SK-N-SH (cell line): ENCODE measurements at regions not wholly inside any gene's neighbourhood (a gene's known extent, or its start where the extent isn't known, plus 50 kb on each side); places are given as distances from the start of the nearest gene placed in this dataset.

ENCODE experiments used
- CTCF ChIA-PET: fragments of 300-600, 350-600 bp; formaldehyde crosslinking; extraction: SDS; loops from one replicate; lab custom pipeline; 2021; lab: Yijun Ruan, JAX
- POLR2A ChIA-PET: fragments of 350-600 bp; sonication (Branson Sonifier 250); formaldehyde crosslinking; extraction: SDS; loops from one replicate; lab custom pipeline; 2020; ENCODE audit warnings: antibody characterized with exemption, inconsistent platforms; lab: Yijun Ruan, JAX
- DNase-seq: peaks from one replicate; pipeline ENCODE4 v3.0.0; 2012
- H2AFZ ChIP-seq: fragments of 200-600 bp; sonication (generic); 2 replicates; pipeline ENCODE4 v1.8.1; 2016; ENCODE audit warnings: antibody characterized with exemption, mild to moderate bottlenecking, low read depth
- H3F3A ChIP-seq: fragments of 200-600 bp; sonication (generic); replicated peaks from 2 replicates; pipeline ENCODE3; 2016; ENCODE audit warnings: antibody characterized with exemption, mild to moderate bottlenecking; ENCODE audit not compliant: insufficient read depth
- H3K27ac ChIP-seq, 2 experiments: fragments of 200-500 bp in 1 of 2; fragments of 200-600 bp in 1 of 2; sonication (Bioruptor generic) in 1 of 2; sonication (generic), shearing (Covaris generic) in 1 of 2; 2 replicates each; pipeline versions ENCODE4 v1.5.1 to v1.6.1; 2014 to 2016; ENCODE audit warnings: low read depth in 2 of 2, inconsistent platforms in 1 of 2, low read length in 1 of 2, mild to moderate bottlenecking in 1 of 2, mixed read lengths in 1 of 2
- H3K27me3 ChIP-seq: fragments of 200-600 bp; sonication (generic), shearing (Covaris generic); 2 replicates; pipeline ENCODE4 v1.6.1; 2016; ENCODE audit warnings: mixed run types; ENCODE audit not compliant: insufficient read depth
- H3K36me3 ChIP-seq, 2 experiments: fragments of 200-500 bp in 1 of 2; fragments of 200-600 bp in 1 of 2; sonication (Bioruptor generic) in 1 of 2; sonication (generic) in 1 of 2; replicated peaks in 1 of 2; 2 replicates each; pipeline versions ENCODE3 to v1.5.1; 2014 to 2016; ENCODE audit warnings: low read length in 1 of 2, mild to moderate bottlenecking in 1 of 2; ENCODE audit not compliant: insufficient read depth in 2 of 2, control insufficient read depth in 1 of 2
- H3K4me1 ChIP-seq, 2 experiments: fragments of 200-500 bp in 1 of 2; fragments of 200-600 bp in 1 of 2; sonication (Bioruptor generic) in 1 of 2; sonication (generic), shearing (Covaris generic) in 1 of 2; 2 replicates each; pipeline versions ENCODE4 v1.5.1 to v1.6.1; 2014 to 2016; ENCODE audit warnings: low read depth in 1 of 2, low read length in 1 of 2, mixed run types in 1 of 2; ENCODE audit not compliant: insufficient read depth in 2 of 2, control insufficient read depth in 1 of 2
- H3K4me2 ChIP-seq: fragments of 200-600 bp; sonication (generic), shearing (Covaris generic); 2 replicates; pipeline ENCODE4 v1.6.1; 2017; ENCODE audit warnings: mixed run types
- H3K4me3 ChIP-seq, 2 experiments: fragments of 200-500 bp in 1 of 2; fragments of 200-600 bp in 1 of 2; sonication (Bioruptor generic) in 1 of 2; sonication (generic), shearing (Covaris generic) in 1 of 2; 2 replicates each; pipeline versions ENCODE4 v1.5.1 to v1.8.1; 2014 to 2016; ENCODE audit warnings: low read depth in 2 of 2, inconsistent platforms in 1 of 2, low read length in 1 of 2, mild to moderate bottlenecking in 1 of 2, mixed read lengths in 1 of 2, moderate library complexity in 1 of 2
- H3K79me2 ChIP-seq: fragments of 200-600 bp; sonication (generic); 2 replicates; pipeline ENCODE4 v1.8.1; 2017; ENCODE audit warnings: mild to moderate bottlenecking; ENCODE audit not compliant: insufficient read depth
- H3K9ac ChIP-seq: fragments of 200-600 bp; sonication (generic); 2 replicates; pipeline ENCODE4 v1.6.1; 2017; ENCODE audit warnings: mixed run types
- H3K9me2 ChIP-seq: fragments of 200-600 bp; sonication (generic); 2 replicates; pipeline ENCODE4 v1.6.1; 2017; ENCODE audit warnings: mixed run types
- H3K9me3 ChIP-seq: fragments of 200-600 bp; sonication (generic); 2 replicates; pipeline ENCODE4 v1.6.1; 2017; ENCODE audit warnings: mixed run types, mild to moderate bottlenecking, moderate library complexity
- H4K20me1 ChIP-seq: fragments of 200-600 bp; sonication (generic); 2 replicates; pipeline ENCODE4 v1.6.1; 2017; ENCODE audit warnings: mild to moderate bottlenecking, mixed run types; ENCODE audit not compliant: insufficient read depth
- CHD2 ChIP-seq: fragments of 150-350 bp; IDR thresholded peaks from 2 replicates; pipeline ENCODE4 v1.6.1; 2018; ENCODE audit warnings: low read length; ENCODE audit not compliant: partially characterized antibody
- CTCF ChIP-seq: fragments of 200-600 bp; sonication (generic); IDR thresholded peaks from 2 replicates; pipeline ENCODE4 v1.6.1; 2017; ENCODE audit warnings: antibody characterized with exemption, mild to moderate bottlenecking, moderate library complexity
- EP300 ChIP-seq, 2 experiments: IDR thresholded peaks; 2 replicates each; pipeline versions ENCODE4 v1.4.0 to v1.6.1; 2012; ENCODE audit warnings: borderline replicate concordance in 1 of 2, low read depth in 1 of 2, low read length in 1 of 2
- EZH2phosphoT487 ChIP-seq: fragments of 200-600 bp; sonication (generic); IDR thresholded peaks from 2 replicates; pipeline ENCODE4 v1.6.1; 2017; ENCODE audit warnings: low read depth, mixed run types, mild to moderate bottlenecking, antibody characterized with exemption, moderate library complexity, borderline replicate concordance
- GABPA ChIP-seq: IDR thresholded peaks from 2 replicates; pipeline ENCODE4 v1.4.0; 2012; ENCODE audit warnings: low read depth, mild to moderate bottlenecking
- JUND ChIP-seq: IDR thresholded peaks from 2 replicates; pipeline ENCODE4 v1.4.0; 2012
- MEF2A ChIP-seq: IDR thresholded peaks from 2 replicates; pipeline ENCODE4 v1.4.0; 2012; ENCODE audit warnings: low read depth, borderline replicate concordance
- NFIC ChIP-seq: IDR thresholded peaks from 2 replicates; pipeline ENCODE4 v1.4.0; 2012; ENCODE audit warnings: borderline replicate concordance
- NRF1 ChIP-seq: IDR thresholded peaks from 2 replicates; pipeline ENCODE4 v1.6.1; 2012; ENCODE audit warnings: low read depth, mild to moderate bottlenecking, low read length
- PBX3 ChIP-seq: IDR thresholded peaks from 2 replicates; pipeline ENCODE4; 2012
- RCOR1 ChIP-seq: fragments of 150-350 bp; IDR thresholded peaks from 2 replicates; pipeline ENCODE4 v1.6.1; 2017; ENCODE audit warnings: antibody characterized with exemption, low read length
- REST ChIP-seq: IDR thresholded peaks from 2 replicates; pipeline ENCODE4 v1.6.1; 2012; ENCODE audit warnings: mild to moderate bottlenecking, low read depth, low read length, moderate library complexity
- RXRA ChIP-seq: IDR thresholded peaks from 2 replicates; pipeline ENCODE4 v1.4.0; 2012; ENCODE audit warnings: low read depth, mild to moderate bottlenecking, borderline replicate concordance
- SIN3A ChIP-seq: IDR thresholded peaks from 2 replicates; pipeline ENCODE4 v1.6.1; 2012; ENCODE audit warnings: low read depth, mild to moderate bottlenecking, low read length, moderate library complexity, borderline replicate concordance
- SMC3 ChIP-seq: IDR thresholded peaks from 2 replicates; pipeline ENCODE4 v1.6.1; 2012; ENCODE audit warnings: low read depth, low read length, improper control_type of control experiment
- TAF1 ChIP-seq: IDR thresholded peaks from 2 replicates; pipeline ENCODE4 v1.6.1; 2012; ENCODE audit warnings: low read depth, mild to moderate bottlenecking, low read length, moderate library complexity, borderline replicate concordance
- TCF12 ChIP-seq: IDR thresholded peaks from 2 replicates; pipeline ENCODE4 v1.4.0; 2012
- WGBS: methylation state at CpG from one replicate; pipeline ENCODE4 v1.1.6; 2017; ENCODE audit warnings: low lambda C conversion rate; 5-methylcytosine and 5-hydroxymethylcytosine counted together

DNA sequence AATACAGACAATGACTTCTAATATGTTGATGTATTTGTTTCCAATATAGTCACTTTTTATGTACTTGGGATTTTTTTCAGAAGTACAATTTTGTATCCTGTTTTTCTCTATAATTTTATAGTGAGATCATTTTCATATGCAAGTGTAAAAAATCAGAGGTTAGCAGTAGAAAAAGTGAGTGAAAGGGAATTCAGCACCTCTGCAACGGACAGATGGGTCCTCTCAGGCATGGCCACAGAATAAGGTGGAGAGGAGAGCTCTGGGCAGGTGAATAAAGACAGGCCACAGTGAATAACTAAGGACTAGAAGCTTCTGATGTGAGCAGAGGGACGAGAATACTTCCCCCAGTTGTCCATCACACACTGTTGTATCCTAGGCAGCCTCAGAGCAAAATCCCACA lies 210.1 kb upstream of the CNR1 start:
- H3K27ac ChIP-seq, result peak overlapping the region; percentile 43 to 72; a peak in 3 of 4 replicates
- H3F3A ChIP-seq, result peaks cover 14% of the 10 kb centered on the region
- no peak overlapping the region for H2AFZ ChIP-seq
- H3K4me2 ChIP-seq, result peak overlapping the region; percentile 5; the same call in 1 of the 2 replicates
- H4K20me1 ChIP-seq, result no peaks in the 10 kb centered on the region
- H3K79me2 ChIP-seq, result no peaks in the 10 kb centered on the region
- H3K27me3 ChIP-seq, result no peaks in the 10 kb centered on the region
- ChIA-PET CTCF (no interaction called here), POLR2A (no interaction called here)
- H3K4me1 ChIP-seq, result peaks cover 2 to 30% of the 10 kb centered on the region in 2 experiments
- H3K36me3 ChIP-seq, result no peaks in the 10 kb centered on the region
- no peak overlapping the region for H3K9ac ChIP-seq
- no peaks in the 10 kb centered on the region for H3K9me2 ChIP-seq
- H3K4me3 ChIP-seq, result no peak overlapping the region
- 77% methylated on average over 2 of the region's 2 CpGs for WGBS
- DNase-seq, result no peak
- no peaks in the 10 kb centered on the region for H3K9me3 ChIP-seq
- TF ChIP-seq SIN3A (no peak), JUND (no peak), EZH2phosphoT487 (no peak), TAF1 (no peak), NFIC (no peak), REST (peak; percentile 87), NRF1 (no peak)

- CTCF ChIA-PET, result no interaction called here
- no peak for TF ChIP-seq PBX3
- TF ChIP-seq GABPA, result no peak
- TF ChIP-seq CHD2, result no peak
- no peak for TF ChIP-seq CTCF
- no peak for TF ChIP-seq RCOR1
- no peak for TF ChIP-seq MEF2A
- no peak for TF ChIP-seq TCF12
- no peak for TF ChIP-seq SMC3
- no peak for TF ChIP-seq RXRA
- TF ChIP-seq EP300 (IDR thresholded peaks at IDR 0.05; ENCODE audit: borderline replicate concordance in 1 of 2, low read depth in 1 of 2, low read length in 1 of 2), result no peak
- TF ChIP-seq, all 33 proteins: peak for 0
- H3F3A ChIP-seq, result peaks cover 14% of the 10 kb centered on the region
- H3K9ac ChIP-seq, result no peak overlapping the region
- no peaks in the 10 kb centered on the region for H3K36me3 ChIP-seq
- no peak overlapping the region for H2AFZ ChIP-seq
- H3K27ac ChIP-seq, result no peak overlapping the region
- no peak overlapping the region for H3K4me2 ChIP-seq
- peaks cover 0 to 15% of the 10 kb centered on the region in 2 experiments; a peak in 1 of 4 replicates for H3K4me1 ChIP-seq
- H3K79me2 ChIP-seq, result no peaks in the 10 kb centered on the region
- no peaks in the 10 kb centered on the region for H3K27me3 ChIP-seq
- no peaks in the 10 kb centered on the region for H3K9me3 ChIP-seq
- no peak overlapping the region for H3K4me3 ChIP-seq
- 76% methylated on average over 1 of the region's 1 CpG for WGBS
- no peak for DNase-seq
- POLR2A ChIA-PET, result no interaction called here
- no peaks in the 10 kb centered on the region for H4K20me1 ChIP-seq
- H3K9me2 ChIP-seq, result no peaks in the 10 kb centered on the region
Observed at GRCh38 chr6:88374553-88374952, 208.4 kb upstream of the CNR1 start.
